OCI-LY1 (cell line): ENCODE measurements at regions not wholly inside any gene's neighbourhood (a gene's known extent, or its start where the extent isn't known, plus 50 kb on each side); places are given as distances from the start of the nearest gene placed in this dataset.
"Not testable (repeated sequence)": the region's sequence is repeated elsewhere in the genome, so short reads cannot be mapped to it uniquely, and the experiment has no call there.

Source experiments
- CTCF ChIP-seq: fragments of 200-600 bp; sonication (generic), shearing (Covaris generic); IDR thresholded peaks from 2 replicates; pipeline ENCODE4 v1.5.1; 2017; ENCODE audit warnings: mild to moderate bottlenecking, antibody characterized with exemption, low read length, moderate library complexity, mixed read lengths
- EZH2 ChIP-seq: fragments of 200-600 bp; sonication (generic), shearing (Covaris generic); IDR thresholded peaks from 2 replicates; pipeline ENCODE4 v1.8.0; 2017; ENCODE audit warnings: borderline replicate concordance, mixed run types, mild to moderate bottlenecking, antibody characterized with exemption, low read length, moderate library complexity, mixed read lengths

- not testable (repeated sequence) for TF ChIP-seq CTCF, EZH2
These were observed 85.5 kb upstream of the WSB1 start for GRCh38 chr17:27208370-27208769.
